ENCODE measurements at regions not wholly inside any gene's neighbourhood (a gene's known extent, or its start where the extent isn't known, plus 50 kb on each side); places are given as distances from the start of the nearest gene placed in this dataset.

DNA sequence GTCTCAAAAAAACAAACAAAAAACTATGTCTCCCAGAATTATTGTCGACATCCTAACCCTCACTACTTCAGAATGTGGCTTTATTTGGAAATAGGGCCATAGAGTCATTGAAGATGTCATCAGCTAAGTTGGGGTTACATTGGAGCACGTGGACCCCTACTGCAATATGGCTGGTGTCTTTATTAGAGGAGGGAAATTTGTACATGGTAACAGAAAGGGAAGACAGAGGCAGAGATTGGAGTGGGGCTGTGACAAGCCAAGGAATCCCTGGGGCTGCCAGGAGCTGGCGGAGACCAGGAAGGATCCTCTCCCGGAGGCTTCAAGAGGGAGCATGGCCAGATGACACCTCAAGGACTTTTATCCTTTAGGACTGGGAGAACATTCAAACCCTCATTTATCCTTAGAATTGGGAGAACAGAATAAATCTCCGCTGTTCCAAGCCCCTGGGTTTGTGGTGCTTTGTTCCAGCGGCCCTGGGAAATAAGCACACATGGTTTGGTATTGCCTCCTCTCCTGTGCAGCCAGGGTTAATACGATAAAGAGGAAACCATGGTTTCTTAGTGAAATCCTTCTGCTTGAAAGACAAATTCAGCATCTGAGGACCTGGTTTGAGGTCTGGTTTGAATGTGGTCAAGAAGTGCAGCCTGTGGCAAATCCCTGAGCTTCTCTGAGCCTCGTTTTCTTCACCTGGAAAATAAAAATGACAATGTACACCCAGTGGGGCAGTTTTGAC lies 184.7 kb downstream of the MYCN start:
- DNase-seq = no peak

DNA sequence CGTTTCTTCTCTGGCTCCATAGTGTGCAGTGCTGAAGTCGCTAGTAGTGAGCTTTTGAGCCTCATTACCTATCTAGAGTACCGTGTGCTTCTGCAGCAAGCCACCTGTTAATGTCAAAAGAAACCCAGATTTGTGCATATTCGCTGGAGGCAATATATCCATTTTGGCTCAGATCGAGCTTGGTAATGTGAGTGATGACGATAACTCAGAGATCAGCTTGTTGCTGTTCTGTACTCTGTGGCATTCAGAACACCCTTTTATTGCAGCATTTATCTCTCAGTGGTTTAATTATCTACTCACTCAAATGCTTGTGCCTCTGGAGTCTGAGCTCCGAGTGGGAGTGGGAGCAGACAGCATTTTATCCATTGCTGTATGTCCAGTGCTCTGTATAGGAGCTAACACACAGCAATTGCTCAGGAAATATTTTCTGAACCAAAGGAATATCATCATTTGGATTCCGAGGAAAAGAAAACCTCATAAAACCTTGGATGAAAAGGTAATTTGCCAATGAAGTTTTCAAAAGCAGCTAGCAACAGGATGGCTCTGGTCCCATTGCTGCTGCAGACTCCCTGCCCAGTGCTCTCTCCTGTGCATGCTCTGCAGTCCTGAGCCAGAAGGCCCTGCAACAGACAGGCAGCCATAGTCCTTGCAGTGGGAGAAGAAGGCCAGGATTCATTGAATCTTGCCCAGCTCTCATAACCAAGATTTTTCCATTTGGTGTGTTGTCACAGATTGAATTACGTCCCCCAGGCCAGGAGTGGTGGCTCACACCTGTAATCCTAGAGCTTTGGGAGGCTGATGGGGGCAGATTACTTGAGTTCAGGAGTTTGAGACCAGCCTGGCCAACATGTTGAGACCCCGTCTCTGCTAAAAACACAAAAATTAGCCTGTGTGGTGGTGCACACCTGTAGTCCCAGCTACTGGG lies 183.8 kb downstream of the MYCN start:
- no peak for DNase-seq

DNA sequence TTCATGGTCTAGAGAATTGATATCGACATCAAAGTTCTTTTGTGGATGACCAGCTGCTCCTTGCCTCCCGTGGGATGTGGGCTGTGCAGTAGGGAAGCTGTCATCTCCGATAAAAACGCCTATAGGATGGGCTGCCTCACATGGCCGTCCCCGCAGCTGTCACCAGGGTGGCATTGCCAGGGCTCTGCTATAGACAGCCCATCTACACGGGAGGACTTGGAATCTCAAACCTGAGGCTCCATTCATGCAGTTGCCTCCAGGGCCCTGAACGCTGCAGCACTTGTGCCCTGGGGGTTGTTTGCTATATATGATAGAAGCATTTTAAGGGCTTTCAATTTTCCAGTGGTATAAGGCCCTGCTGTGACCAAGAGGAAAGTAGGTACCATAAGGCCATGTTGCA lies 183.1 kb downstream of the MYCN start:
- no peak for DNase-seq

DNA sequence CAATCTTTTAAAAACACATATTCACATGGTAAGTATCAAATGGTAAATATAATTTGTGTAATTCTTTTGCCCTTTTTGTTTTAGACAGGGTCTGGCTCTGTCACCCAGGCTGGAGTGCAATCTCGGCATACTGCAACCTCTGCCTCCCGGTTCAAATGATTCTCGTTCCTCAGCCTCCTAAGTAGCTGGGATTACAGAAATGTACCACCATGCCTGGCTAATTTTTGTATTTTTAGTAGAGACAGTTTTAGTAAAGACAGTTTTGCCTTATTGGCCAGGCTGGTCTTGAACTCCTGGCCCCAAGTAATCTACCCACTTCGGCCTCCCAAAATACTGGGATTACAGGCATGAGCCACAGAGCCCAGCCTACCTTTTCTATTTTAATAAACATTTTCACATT lies 182.2 kb downstream of the MYCN start:
- DNase-seq = no peak

DNA sequence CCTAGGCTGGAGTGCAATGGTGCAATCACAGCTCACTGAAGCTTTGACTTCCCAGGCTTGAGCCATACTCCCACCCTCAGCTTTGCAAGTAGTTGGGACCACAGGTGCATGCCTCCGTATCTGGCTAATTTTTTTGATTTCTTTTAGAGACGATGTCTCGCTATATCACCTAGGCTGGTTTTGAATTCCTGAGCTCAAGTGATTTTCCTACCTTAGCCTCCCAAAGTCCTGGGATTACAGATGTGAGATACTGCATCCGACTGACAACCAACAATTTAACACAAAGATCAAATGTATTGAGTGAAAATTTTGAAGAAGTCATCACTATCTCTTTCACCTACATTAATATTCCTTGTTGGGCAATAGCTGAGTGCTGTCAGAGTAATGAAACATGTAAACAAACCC lies 181.6 kb downstream of the MYCN start:
- no peak for DNase-seq

DNA sequence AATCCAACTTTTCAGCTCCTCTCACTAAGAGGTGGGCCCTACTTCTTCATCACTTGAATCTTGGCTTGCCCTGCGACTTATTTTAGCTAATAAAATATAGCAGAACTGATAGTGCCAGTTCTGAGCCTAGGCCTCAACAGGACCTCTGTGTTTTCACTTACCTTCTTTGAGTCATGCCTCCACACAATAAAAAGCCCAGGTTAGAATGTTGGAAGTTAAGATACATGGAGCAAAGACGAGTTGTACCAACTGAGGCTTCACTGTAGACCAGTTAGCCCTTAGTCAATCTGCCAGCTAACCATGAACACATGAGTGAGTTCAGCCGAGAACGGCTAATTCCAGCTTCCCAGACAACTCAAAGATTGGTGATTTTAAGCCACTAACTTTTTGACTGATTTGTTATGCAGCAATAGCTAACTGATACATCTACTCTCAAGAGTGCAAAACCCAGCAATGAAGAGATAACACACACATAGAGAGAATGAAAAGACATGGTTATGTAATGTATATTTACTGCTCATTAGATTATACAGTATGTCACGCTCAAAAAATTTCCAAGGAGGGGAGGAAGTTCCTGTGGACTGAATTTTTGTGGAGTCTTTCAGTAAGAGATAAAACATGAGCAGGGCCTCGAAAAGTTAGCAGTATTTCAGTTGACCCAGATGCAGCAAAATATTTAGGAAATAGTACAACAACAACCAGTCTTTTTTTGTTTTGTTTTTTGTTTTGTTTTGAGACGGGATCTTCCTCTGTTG lies 181.1 kb downstream of the MYCN start:
- DNase-seq = no peak

DNA sequence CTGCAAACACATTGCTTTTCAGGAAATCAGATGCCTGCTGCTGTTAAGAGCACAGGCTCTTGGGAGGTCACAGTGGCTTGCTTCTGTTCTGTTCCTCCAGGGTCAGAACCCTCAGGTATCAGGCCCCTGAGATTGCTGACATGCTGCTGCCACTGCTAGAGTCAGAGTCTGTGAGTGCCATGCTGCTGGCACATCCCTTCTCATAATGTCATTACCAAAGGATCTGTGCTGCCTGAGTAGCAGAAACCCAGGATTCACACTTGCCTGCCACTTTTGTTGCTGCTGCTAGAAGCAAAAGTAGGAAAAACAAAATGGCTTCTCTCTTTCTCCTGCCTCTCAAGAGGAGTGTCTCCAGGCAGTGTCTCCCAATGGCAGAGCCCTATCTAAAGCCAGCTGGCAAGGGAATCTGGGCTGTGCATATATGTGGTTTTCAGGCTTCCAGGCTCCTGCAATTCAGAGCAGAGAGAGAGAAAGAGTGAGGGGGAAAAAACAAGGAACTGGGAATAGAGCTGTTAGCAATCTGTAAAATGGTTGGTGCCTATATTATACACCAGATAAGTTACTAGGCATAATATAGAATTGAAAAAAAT lies 180.3 kb downstream of the MYCN start:
- DNase-seq = no peak

DNA sequence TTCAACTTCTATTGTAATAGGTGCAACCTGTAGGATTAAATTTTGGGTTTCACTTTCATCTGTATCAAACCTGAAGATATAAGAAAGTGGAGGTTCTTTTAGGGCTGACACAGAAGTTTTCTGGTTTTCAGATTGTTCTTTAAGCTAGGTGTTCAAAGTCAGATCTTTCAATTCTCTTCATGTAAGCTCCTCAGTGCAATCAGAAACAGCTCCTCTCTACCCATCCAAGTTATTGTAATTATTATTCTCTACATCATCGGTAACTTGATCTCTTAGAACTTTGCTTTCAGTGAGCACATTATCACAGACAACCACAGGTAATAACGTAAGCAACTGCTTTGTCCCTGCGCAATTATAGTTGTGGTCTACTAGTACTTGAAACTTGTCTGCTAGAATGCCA lies 179.4 kb downstream of the MYCN start:
- DNase-seq = no peak

DNA sequence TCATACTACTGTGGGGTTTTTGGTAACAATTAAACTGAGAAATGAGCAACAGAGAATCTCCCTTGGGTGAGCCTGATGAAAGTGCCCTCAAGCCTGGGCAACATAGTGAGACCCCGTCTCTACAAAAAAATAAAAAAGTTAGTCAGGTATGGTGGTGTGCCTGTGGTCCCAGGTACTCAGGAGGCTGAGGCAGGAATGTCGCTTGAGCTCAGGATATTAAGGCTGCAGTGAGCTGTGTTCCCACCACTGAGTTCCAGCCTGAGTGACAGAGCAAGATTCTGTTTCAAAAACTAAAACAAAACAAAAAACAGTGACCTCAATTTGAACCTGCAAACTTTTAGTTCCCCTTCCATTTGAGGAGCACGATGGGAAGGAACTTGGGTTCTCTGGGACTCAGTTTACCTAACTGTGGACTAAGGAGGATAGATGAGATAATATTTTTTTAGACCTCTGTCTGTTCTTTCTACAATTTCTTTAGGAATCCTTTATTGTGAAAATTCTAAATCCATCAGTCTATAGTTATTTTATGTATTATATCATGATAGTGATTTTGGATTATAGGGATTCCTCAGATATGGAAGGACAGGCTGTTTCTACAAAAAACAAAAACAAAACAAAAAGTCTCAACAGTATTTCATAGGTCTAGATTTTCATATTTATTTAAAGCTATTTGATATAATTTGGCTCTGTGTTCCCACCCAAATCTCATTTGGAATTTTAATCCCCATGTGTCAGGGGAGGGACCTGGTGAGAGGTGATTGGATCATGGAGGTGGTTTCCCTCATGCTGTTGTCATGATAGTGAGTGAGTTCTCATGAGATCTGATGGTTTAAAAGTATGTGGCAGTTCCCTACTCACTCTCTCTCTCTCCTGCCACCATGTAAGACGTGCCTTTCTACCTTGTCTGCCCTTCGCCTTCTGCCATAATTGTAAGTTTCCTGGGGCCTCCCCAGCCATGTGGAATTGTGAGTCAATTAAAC lies 178.6 kb downstream of the MYCN start:
- DNase-seq = no peak

DNA sequence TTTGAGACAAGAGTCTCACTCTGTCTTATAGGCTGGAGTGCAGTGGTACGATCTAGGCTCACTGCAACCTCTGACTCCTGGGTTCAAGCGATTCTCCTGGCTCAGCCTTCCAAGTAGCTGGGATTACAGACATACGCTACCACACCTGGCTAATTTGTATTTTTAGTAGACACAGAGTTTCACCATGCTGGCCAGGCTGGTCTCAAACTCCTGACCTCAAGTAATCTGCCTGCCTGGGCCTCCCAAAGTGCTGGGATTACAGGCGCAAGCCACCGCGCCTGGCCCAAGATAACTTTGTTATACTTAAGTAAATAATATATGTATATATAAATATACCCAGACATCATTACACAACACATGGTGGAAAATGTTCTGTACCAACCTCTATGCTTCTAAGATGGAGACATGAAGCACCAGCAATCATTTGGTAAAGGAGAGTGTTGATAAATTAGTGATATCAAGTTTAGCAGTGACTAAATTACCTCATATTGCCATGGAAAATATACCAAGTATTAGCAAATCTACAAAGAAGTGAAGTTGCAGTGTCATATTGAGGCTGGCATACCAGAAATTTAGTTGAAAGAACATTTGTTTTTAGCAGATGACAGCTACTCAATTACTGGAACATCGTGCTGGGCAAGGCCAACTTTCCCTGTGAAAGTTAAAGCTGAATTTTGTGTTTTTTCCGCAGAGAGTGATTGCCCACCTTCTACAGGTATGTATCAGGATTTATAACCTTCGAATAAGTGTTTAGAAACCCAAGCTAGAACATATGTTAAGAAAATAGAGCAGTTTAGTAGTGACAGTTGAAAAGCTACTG lies 177.7 kb downstream of the MYCN start:
- DNase-seq = no peak

DNA sequence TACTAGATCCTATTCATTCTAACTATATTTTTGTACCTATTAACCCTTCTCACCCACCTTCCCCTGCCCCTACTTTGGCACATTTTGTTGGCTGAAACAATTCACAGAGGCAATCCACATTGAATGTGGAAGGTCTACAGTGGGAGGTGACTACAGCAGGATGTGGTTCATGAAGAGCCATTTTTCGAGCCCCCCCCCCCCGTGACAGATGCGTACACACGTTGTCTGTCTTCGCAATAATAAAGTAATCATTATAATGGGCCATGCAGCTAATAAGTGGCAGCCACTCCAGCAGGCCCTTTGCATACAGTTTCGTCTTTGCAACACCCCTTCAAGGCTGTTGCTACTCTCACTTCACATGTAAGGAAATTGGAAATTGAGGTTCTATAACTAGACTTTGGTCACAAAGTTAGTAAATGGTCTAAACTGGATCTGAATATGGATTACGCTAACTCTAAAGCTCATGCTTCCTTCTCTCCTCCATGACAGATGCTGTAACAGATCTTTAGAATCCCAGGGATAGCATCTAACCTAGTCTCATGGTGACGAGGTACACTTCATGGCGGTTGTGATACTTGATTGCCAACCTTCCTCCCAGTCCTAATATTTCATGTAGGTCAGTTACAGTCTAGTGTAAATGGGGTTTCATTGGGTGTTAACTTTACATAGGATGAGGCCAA lies 176.8 kb downstream of the MYCN start:
- DNase-seq = no peak

DNA sequence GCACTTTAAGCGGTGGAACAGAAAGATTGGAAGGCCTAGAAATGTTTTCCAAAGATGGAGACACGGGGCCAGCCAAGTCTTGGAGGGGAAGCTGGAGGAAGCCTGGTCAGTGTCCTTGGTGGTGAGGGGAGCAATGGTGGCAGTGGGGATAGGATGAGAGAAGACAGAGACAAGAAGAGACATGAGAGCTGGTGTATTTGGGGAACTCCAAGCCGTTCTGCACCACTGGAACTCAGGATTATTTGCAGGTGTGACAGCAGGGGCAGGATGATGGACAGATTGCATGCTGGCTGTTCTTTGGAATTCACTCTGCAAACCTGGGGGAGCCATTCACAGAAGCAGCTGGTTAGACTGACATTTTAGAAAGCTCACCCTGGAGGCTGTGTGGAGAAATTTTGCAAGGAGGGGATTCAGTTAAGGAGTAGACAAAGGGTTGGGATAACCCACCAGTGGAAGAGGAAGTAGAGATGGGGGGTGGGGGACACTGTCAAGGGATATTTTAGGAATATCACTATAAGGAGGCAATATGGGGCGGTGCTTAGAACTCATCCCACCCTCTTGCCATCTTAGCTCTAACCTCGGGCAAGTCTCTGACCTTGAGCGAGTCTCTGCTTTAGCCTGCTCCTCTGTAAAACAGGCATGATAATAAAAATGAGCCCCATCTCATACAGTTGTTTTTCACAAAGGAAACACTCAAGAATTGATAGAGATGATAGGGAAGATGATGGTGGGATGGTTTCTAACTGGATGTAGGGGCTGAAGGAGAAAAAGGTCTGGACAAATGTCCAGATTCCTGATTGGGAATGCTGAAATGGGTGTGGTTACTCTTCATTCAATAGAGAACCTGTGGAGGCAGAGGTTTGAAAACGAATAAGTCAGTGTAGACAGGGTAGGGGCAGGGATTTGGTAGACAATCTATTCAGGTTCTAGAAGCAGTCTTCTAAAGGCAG lies 175.8 kb downstream of the MYCN start:
- no peak for DNase-seq

DNA sequence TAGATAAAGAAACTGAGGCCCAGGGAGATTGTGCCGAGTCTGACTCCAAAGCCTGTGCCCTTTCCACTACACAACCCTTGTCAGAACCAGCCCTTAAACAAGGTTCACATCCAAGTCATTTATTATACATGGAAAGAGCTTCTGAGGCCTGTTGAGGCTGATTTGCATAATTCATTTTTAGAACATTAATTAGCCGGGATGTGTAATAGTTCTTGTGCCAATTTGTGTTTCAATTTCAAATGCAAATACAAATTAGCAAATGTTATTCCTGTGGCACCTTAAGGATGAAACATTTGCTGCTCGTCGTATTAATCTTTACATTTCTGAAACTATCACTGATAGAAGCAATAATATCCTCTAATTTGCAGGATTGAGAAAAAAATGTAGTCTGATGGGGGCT lies 174.9 kb downstream of the MYCN start:
- no peak for DNase-seq

DNA sequence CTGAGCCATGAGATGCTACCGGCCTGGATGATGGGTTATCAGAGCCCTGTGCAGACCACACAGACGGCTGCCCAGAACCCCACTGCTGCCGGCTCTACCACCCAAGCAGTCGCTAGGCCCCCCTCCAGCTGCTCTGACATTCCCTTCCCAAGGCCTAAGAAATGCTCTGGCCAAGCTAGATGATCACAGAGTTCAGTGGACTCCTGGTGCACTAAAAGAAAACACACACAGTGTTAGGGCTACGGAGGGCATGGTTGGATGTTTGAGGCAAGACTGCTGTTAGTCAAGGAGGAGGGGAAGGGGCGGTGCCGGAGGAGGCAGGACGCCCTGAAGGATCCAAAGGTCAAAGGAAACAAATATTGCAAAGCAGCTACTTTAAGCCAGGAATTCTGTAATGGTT lies 174.5 kb downstream of the MYCN start:
- no peak for DNase-seq

DNA sequence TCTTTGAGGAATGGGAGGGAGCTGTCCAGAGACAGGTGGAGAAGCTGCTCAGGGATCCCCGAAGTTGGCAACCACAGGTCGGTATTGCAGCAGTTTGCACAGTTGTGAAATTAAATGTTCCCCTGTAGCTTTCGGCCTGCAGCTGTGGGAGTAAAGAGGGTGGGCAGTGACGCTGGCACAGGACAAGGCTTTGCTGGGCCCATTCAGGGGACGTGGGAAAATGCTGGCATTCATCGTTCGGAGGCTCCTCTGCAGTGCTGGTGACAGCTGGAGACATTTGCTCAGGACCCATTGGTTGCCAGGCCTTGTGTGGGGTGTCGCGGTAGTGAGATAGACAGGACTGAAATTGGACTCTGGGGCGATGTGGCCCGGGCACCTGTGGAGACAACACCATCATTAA lies 173.7 kb downstream of the MYCN start:
- DNase-seq = no peak

DNA sequence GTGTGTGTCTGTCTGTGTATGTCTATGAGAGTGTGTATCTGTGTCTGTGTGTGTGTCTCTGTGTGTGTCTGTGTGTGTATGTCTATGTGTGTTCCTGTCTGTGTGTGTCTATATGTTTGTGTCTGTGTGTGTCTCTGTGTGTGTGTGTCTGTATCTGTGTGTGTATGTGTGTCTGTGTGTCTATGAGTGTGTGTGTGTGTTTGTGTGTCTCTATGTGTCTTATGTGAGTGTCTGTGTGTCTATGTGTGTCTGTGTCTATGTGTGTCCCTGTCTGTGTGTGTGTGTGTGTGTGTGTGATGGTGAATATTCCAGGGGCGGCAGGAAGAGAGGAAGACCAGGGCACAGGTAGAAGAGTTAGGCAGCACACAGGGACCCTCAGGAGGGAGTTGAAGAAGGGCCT lies 173.2 kb downstream of the MYCN start:
- DNase-seq = no peak

DNA sequence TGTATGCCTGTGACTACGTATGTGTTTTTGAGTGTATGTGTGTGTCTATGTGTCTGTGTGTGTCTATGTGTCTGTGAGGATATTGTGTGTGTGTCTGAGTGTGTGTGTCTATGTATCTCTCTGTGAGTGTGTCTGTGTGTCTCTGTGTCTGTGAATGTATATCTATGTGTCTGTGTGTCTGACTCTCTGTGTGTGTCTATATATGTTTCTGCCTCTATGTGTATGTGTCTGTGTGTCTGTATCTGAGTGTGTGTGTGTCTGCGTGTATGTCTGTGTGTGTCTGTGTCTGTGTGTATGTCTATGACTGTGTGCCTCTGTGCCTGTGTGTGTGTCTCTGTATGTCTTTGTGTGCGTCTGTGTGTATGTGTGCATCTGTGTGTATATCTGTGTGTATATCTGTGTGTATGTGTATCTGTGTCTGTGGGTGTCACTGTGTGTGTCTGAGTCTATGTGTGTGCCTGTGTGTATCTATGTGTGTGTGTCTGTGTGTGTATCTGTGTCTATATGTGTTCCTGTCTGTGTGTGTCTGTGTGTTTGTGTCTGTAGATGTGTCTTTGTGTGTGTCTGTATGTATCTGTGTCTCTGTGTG lies 172.7 kb downstream of the MYCN start:
- no peak for DNase-seq

DNA sequence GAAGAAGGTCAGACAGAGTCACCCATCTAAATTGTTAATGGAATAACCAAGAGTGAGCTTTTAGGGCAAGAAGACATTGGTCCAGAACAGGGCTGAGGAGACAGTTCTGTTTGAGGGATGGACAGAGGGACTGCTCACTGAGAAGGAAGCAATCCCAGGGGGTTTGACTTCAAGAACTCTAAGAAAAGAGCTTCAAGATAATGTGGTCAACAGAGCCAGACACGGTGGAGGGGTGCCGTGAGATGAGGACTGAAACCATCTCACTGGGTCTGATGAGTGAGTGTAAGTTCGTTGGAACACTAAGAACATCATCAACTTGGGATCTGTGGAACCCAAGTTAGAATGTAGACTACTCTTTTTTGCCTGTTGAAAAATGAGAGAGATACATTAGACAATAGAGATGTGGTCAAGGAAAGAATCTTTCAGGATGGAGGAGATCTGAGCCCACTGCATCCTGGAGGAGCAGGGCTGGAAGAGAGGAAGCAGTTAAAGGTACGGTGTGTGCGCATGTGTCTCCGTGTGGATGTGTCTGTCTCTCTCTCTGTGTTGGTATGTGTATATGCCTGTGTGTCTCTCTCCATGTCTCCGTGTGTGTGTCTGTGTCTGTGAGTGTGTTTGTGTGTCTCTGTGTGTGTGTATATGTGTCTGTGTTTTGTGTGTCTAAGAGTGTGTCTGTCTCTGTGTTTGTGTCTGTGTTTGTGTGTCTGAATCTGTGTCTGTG lies 172.1 kb downstream of the MYCN start:
- no peak for DNase-seq
